ENCODE measurements at regions not wholly inside any gene's neighbourhood (a gene's known extent, or its start where the extent isn't known, plus 50 kb on each side); places are given as distances from the start of the nearest gene placed in this dataset.

GRCh38 chr4:179124957-179125356 lies 1682.7 kb upstream of the AGA start:
- DNase-seq (ENCODE audit: low read depth), result no peak
- TF ChIP-seq CTCF (conservative IDR thresholded peaks at IDR 0.05; ENCODE audit: low read depth, low read length), result no peak
- no peak overlapping the region for H3K4me3 ChIP-seq (ENCODE audit: low read length)

- no peak overlapping the region for H3K4me3 ChIP-seq (ENCODE audit: low read length)
- no peak for TF ChIP-seq CTCF (conservative IDR thresholded peaks at IDR 0.05; ENCODE audit: low read depth, low read length)
- DNase-seq (ENCODE audit: low read depth), result no peak
Measured at GRCh38 chr4:179125870-179126269, 1683.6 kb upstream of the AGA start.

GRCh38 chr4:179128299-179128698 lies 1686.1 kb upstream of the AGA start:
- no peak for DNase-seq (ENCODE audit: low read depth)
- H3K4me3 ChIP-seq (ENCODE audit: low read length), result no peak overlapping the region
- TF ChIP-seq CTCF (conservative IDR thresholded peaks at IDR 0.05; ENCODE audit: low read depth, low read length), result no peak

DNA sequence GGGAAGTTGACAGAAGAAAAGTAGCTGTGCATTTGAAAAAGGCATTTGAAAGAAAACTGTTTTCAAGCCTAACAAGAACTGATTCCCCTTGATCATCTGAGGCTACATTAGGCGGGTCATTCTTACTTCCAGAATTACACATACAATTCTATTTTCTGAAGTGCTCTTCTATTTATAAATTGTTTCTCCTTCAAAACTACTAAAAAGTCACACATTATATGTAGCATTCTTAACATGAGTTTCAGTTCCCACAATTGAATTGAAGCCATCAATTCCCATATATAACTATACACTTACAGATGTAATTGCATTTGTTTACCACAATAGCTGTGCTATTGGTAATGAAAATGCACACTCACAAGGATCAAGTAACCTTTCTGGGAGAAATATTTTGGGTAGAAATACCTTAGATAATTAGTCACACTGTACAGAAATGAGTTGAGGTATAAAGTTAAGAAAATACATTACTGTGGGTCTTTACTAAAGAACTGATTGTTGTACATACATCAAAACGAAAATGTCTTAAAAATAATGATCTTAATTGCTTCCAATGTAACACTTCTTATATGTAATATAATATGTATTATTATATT lies 1688.0 kb upstream of the AGA start:
- TF ChIP-seq CTCF (conservative IDR thresholded peaks at IDR 0.05; ENCODE audit: low read depth, low read length), result no peak
- no peak overlapping the region for H3K4me3 ChIP-seq (ENCODE audit: low read length)
- no peak for DNase-seq (ENCODE audit: low read depth)

DNA sequence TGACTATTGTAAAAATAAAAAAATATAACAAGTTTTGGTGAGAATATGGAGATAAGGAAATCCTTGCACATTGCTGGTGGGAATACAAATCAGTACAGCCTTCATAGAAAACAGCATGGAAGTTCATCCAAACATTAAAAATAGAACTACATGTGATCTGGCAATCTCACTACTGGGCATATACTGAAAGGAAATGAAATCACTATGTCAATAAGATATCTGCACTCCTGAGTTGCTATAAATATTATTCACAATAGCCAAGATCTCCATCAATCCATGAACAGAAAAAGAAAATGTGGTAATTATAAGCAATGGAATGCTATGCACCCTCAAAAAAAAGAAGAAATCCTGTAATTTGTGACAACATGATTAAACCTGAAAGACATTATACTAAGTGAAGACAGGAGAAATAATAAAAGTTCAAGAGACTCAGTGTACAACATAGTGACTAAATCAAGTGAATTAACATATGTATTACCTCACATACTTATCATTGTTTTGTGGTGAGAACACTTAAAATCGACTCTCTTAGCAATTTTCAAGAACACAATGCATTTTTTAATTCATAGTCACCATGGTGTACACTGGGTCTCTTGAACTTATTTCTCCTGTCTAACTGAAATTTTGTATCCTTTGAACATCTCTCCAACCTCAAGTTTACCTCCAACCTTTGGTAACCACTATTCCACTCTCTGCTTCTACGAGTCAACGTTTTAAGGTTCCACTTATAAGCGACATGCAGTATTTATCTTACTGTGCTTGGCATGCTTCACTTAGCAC lies 1703.7 kb upstream of the AGA start:
- DNase-seq (ENCODE audit: low read depth), result peak; percentile 39
- H3K4me3 ChIP-seq (ENCODE audit: low read length), result no peak overlapping the region
- TF ChIP-seq CTCF (conservative IDR thresholded peaks at IDR 0.05; ENCODE audit: low read depth, low read length), result no peak

DNA sequence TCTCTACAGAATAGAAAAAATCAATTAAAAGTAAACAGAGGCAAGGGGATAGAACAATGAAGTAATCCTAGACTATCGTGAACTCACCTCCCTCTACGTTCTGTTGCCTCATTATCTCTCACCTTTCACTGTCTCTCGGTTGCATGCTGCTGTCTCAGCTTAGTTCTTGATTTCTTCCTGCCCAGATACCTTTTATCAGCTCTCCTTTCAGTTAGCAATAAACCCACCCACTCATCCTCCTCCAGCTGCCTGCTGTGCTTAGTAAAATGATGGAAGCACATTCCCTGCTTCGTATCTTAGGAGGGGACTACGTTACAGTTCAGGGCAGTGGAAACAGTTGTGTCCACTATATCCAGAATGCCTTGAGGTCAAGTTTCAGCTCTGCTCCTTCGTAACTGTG lies 1709.5 kb upstream of the AGA start:
- DNase-seq (ENCODE audit: low read depth), result no peak
- no peak overlapping the region for H3K4me3 ChIP-seq (ENCODE audit: low read length)
- no peak for TF ChIP-seq CTCF (conservative IDR thresholded peaks at IDR 0.05; ENCODE audit: low read depth, low read length)

DNA sequence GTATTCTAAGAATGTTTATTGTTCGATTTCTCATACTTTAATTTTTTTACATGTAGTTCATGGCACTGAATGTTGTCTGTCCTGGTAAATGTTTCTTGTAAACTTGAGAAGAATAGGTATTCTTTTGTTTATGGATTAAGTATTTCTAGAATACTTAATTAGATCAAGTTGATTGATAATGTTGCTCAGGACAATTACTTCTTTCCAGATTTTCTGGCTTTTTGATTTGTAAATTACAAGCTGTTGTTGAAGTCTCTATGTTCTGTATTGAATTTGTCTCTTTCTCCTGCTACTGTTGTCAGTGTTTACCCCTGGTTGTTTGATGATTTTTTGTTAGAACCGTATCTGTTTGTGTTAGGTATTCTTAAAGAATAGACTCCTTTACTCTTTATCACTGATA lies 1720.9 kb upstream of the AGA start:
- H3K4me3 ChIP-seq (ENCODE audit: low read length), result no peak overlapping the region
- no peak for TF ChIP-seq CTCF (conservative IDR thresholded peaks at IDR 0.05; ENCODE audit: low read depth, low read length)
- DNase-seq (ENCODE audit: low read depth), result no peak

All from retinal pigment epithelial cell (primary cell).